ENCODE measurements at regions not wholly inside any gene's neighbourhood (a gene's known extent, or its start where the extent isn't known, plus 50 kb on each side); places are given as distances from the start of the nearest gene placed in this dataset.
"Not testable (repeated sequence)": the region's sequence is repeated elsewhere in the genome, so short reads cannot be mapped to it uniquely, and the experiment has no call there.

DNA sequence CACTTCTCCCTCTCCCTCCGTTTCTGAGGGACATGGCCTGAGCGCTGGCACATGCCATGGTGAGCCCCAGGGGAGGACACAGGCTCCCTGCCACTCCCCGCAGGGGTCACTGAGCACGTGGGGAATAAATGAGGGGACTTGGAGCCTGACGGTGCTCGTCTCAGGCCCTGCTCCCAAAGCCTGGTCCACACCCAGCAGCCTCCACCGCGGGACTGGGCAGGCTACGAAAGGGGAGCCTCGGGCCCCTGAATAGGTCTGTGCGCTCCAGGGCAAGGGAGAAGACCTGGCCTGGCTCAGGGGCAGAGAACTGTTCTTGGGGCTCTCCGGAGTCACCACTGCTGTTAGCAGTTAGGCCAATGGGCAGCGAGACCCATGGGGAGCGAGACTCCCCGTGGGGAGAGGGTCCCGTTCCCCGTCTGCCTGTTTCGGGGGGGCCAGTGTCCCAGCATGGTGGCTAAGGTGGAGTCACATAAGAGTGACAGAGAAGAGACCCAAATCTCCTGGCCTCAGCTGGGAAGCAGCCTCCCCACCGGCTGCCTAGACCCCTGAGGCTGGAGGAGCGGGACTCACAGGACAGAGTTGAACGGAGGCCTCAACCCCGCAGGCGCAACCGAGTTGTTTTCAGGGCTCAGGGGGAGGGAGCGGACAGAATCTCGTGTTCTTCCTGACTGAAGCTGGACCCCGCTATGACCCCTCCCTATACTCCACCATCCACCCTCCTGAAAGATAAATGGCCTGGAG is 329.8 kb upstream of the SFSWAP start:
- DNase-seq = no peak

DNA sequence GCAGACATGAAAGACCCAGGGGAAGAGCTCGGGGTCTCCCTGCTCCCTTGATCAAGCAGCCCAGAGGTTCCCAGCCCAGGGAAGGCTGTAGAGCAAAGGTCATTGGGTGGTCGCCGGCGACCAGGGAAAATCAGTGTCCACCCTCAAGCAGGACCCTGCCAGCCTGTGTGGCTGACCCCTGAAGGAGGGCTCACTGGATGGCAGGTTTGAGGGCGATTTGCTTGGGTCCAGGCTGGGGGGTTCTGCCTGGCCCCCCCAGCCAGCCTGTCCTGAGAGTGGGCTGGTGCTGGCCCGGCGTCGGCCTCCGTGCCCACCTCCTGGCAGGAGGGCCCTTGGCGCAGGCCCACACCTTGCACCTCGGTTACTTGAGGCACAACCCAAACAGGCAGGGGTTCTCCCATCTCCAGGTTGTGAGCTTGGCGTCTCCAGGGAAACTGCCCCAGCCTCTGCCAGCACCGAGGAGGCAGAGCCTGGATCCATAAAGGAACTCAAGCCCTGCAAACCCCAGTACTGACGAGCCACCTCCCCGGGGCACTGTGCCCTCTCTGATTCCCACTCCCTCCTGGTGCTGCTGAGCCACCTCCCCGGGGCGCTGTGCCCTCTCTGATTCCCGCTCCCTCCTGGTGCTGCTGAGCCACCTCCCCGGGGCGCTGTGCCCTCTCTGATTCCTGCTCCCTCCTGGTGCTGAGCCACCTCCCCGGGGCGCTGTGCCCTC is 329.0 kb upstream of the SFSWAP start:
- DNase-seq = no peak

DNA sequence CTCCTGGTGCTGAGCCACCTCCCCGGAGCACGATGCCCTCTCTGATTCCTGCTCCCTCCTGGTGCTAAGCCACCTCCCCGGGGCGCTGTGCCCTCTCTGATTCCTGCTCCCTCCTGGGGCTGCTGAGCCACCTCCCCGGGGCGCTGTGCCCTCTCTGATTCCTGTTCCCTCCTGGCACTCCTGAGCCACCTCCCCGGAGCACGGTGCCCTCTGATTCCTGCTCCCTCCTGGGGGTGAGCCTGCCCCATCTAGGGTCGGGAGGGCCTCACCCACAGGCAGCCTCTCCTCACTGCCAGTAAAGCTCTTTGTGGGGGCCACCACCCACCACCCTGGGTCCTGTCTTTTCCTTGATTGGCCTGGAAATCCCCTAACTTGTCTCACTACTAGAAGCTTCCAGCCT is 327.6 kb upstream of the SFSWAP start:
- no peak for DNase-seq

DNA sequence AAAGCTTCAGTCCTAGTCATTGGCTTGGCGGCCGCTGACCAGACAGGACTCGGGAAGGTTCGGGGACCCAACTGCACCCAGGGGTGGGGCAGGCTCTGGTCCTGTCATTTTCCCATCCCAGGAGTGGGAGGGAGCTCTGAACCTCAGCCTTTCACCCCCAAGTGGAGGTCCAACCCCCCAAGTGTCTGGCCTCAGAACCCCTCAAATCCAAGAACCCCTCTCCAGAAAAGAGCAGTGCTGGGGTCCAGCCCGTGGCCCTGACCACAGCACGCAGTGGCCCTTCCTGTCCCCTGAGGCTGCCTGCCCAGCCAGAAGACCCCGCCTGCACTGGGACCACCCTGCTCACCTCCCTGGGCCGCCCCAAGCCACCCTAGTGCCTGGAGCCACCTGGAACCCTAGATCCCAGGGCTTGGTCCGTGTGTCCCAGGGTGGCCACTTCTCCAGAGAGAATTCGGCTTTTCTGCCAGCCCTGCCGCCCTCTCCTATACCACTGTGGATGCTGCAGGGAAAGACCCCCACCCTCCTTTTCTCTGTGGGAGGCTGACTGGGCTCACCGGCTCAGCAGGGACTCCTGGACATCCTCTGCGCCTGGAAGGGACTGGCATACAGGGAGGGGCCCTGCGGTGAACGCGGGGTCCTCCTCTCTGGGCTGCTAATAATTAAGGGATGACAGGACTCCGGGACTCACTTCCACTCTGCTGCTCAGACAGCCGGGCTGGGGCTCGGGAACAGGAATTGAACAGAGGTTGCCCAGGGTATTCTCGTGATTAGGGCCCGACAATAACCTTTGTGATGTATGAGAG is 326.9 kb upstream of the SFSWAP start:
- DNase-seq = no peak

DNA sequence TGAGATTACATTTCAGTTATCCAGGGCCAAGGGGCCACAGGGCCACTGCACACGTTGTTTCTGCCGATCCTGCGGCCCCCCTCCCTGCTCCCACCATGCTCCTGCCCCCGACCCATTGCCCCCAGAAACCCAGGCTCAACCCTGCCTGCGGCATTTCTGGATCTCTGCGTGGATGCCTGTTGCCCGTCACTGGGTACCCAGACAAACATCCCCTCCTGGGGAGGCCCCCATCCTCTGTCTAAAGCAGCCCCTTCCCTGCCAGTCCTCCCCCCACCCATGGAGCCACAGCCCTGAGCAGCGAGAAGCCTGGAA is 326.4 kb upstream of the SFSWAP start:
- no peak for DNase-seq

DNA sequence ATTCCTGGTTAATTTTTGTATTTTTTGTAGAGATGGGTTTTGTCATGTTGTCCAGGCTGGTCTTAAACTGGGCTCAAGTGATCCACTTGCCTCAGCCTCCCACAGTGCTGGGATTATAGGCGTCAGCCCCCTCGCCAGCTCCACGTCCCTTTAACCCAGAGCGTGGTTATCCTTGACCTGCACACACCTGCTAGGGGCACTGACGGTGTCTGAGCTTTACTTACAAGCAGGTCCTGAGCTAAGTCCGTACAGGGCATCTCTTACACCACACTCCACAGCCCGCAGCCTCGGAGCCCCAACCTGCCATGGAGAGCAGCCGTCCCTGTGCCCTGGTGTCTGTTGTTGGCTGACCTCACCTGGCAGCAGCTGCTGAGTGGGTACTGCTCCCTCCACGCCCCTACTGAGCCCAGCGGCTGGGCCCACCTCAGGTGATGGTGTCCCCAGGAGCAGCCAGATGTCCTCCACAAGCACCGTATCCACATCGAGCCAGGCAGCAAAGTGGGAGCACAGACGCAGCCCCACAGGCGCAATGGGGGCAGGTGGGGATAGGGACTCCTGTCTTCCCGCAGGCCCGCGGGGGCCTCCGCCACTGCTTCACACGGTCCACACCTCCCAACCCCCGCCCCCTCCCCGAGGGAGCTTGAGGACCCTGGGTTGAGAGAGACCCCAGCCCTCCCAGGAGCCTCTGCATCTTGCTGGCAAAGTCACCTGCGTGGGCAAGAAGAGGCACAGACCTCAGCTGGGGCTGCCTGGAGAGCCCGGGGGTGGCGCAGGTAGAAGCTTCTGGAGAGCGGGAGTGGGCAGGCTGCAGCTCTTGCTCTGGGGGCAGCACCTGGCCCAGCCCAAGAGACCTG is 325.4 kb upstream of the SFSWAP start:
- no peak for DNase-seq

DNA sequence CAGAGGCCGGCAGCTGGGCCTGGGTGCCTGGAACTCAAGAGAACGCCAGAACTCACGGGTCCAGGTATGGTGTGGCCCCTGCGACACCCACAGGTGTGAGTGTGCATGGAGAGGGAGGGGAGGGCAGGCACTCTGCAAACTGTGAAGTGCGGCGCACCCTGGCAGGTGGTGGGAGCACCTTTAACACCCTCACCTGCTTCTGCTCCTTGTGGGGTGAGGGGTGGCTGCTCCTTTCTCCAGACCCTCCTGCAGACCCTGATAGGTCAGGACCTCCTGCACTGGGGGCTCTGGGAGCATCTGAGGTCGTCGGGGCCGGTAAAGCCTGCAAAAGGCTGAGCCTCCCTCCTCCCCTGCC is 324.7 kb upstream of the SFSWAP start:
- DNase-seq = no peak

DNA sequence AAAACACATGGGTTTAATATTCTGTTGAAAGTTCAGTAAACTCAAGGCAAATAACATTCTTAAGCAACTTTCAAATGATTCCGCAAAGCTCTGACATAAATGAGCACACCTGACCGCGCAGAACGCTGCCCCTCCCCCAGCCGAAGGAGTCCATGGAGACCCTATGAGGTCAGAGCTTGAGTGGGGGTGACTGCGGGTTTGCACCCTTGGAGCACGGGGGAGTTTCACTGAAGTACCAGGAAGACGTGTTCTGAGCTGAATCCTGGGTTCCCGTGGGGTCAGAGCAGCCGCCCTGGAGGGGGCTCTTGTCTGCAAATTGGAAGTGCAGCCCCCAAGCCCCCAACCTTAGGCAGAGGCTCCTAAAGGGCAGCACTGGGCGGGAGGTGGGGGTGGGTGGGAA is 324.1 kb upstream of the SFSWAP start:
- no peak for DNase-seq

DNA sequence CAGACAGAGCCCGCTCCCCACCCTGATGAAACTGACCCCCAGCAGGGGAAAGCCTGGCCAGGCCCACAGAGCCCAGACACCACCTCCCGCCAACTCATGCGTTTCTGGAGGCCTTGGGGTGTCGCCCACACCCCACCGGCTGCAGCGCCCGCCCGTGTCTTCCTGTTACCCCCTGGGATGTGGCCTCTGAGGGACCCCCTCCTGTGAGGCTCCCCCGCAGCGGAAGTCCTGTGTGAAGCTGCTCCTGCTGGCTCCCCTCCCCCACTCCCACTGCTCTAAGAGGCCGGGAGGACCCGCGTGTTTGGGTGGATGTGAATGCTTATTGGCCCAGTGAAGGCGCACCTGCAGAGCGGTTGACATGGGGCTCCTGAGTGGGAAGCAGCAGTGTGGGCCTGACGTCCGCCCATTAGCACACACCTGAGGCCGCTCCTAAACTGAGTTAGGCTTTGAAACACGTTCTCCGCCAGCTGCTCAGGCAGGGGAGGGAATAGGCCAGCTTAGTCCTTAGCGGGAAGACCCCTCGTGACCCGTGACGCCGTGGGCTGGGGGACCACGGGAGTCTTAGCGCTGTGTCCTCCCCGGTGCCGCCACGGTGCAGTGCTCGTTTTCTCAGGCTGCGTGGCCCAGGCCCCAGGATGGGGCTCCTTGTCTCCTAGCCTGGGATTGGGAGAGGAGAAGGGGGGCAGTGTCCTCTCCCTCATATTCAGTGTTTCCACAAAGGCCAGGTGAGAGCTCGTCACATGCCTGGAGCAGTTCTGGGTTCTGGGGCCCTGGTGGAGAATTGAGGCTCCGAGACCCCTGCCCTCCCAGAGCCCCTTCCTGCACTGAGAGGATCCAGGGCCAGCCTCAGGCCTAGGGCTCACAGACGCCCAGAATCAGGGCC is 323.4 kb upstream of the SFSWAP start:
- DNase-seq = no peak

DNA sequence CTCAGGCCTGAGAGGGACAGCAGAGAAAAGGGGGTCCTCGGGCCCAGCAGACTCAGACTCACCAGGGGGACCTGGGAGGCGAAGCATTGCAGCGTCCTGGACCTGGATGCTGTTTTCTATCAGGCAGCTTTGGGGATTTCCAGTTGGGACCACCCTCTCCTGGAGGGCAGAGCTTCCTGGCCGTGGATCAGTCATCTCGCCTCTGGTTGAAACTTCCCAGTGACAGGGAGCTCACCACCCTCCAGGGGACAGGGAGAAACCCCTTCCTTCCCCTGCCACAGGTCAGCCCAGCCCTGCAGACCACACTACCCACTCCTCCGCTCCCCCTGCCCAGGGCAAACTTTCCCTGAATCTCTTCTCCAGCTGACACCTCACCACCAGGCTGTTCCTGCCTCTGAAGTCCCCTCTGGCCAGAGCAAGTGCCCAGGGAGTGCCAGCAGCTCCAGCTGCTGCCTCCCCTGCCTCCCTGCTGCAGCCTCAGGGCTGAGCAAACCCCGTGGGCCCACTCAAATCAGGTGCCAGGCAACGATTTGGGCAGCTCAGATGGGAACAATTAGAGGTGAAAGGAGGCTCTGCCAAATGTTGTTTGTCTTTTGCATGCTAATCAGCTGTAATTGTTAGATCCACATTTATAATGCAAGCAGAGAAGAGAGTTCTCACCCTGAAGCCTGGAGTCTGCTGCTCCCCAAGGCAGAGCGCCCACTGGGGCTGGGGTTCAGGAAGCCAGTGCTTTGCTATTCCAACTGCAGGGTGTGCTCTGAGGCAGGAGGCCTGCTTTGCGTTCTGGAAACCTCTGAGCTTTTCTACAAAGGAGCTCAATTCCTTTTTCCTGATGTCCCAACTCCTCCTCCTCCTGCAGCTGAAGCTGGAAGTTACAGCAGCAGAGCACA is 322.5 kb upstream of the SFSWAP start:
- DNase-seq = not testable (repeated sequence)

DNA sequence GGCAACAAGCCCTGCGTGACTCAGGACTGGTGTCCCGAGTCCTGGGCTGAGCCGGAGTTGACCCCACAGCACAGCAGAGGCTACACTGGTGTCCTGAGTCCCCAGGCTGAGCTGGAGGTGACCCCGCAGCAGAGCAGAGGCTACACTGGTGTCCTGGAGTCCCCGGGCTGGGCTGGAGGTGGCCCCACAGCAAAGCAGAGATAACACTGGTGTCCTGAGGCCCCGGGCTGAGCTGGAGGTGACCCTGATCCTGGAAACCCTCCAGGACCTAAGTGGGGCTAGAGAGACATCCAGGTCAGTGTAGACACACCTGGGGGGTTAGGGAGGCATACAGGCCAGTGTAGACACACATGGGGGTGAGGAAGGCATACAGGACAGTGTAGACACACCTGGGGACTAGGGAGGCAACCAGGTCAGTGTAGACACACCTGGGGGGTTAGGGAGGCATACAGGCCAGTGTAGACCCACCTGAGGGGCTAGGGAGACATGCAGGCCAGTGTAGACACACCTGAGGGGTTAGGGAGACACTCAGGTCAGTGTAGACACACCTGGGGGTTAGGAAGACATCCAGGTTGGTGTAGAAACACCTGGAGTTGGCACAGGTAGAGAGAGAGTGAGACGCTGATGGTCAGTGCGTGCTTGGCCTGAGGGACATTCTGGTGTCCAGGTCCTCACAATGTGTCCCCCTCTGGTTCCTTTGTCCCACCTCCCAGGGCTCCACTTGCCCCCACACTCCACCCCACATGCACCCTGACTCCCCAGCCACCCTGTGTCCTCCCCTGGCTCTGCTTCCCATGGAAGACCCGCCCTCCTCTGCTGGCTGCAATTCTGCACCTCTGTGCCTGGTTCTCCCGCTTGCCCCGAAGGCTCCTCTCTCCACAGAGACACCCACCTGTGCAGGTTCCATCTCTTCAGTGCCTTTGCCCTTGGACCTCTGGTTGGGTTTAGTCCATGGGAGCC is 321.6 kb upstream of the SFSWAP start:
- no peak for DNase-seq

DNA sequence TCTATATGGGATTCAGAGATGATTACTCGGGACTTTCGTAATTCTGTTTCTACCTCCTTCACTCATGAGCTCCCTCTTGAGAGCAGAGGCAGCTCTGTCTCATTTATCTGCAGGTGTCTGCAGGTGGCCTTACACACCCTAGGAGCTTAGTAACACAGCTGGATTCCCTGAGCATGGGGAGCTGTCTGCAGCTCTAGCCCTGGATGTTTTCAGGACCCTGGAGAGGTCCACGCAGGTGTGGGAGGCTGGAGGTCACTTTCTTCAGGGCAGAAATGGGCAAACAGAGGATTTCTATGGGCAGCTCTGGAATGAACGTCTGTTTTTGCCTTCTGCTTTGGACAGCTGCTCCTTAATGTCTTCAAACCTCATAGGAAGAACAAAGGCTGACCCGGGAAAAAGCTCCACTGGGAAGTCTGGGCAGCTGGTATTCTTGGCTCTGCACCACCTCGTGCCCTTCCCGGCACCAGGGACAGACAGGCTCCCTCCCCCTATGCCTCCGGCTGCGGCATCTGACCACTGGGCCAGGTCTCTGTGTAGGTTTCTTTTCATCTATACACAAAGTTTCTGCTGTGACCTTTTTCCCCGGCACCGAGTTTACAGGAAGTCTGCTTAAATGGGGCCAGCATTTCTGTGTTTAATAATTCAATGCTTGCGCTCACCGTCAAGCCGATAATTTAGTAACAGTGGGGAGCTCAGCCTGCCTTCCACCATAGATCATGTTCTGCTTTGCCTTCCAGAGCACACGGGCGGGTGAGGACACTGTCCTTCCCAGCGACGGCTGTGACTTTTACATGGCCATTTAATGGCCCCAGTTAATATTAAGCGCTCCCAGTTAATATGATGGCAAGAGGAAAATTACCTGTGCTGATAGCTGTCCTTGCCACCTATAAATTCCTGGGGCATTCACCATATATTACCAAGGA is 320.2 kb upstream of the SFSWAP start:
- no peak for DNase-seq

DNA sequence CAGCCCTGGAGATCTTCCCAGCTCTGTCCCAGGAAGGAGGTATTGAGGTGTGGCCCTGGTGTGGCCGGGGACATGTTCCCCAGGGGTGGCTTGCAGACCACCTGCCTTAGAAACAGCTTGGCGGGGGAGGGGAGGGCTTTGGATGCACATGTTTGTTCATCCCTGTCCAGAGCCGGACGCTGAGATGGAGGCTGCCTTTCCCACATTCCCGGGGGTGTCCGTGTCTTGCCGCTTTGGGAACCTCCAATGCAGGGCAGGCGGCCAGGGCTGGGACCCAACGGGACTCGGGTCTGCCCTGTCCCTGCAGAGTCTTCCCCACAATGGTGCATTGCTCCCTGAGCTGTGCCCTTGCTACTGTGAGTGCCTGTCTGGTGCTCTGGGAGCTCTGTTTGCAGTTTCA is 319.5 kb upstream of the SFSWAP start:
- DNase-seq = no peak

DNA sequence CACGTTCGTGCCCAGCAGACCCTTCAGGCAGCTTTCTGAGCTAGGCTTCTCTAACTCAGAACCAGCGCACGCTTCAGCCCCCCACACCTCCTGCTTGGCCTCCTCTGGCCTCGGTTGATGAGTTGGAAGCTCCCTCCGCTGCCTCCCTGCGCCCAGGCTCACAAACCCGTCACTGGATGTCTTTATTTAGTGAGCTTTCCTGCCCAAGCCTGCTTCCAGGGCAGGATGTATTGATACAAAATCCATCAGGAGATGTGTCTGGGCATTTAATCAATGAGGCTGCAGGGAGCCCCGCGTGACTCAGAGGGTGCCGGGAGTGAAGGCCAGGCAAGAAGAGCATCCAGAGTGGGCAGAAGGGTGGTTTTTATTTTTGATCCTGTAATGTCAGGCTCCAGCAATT is 316.1 kb upstream of the SFSWAP start:
- not testable (repeated sequence) for DNase-seq

DNA sequence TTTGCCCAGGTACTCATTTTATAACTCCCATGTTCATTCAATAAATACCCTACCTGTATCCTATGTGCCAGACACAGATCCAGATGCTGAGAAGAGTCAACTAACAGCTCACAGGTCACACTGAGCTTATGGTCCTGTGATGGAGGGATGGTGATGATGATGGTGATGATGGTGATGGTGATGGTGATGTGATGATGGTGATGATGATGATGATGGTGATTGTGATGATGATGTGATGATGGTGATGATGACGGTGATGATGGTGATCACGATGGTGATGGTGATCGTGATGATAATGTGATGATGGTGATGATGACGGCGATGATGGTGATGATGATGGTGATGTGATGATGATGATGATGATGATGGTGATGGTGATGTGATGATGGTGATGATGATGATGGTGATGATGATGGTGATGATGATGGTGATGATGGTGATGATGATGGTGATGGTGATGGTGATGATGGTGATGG is 315.6 kb upstream of the SFSWAP start:
- DNase-seq = not testable (repeated sequence)

DNA sequence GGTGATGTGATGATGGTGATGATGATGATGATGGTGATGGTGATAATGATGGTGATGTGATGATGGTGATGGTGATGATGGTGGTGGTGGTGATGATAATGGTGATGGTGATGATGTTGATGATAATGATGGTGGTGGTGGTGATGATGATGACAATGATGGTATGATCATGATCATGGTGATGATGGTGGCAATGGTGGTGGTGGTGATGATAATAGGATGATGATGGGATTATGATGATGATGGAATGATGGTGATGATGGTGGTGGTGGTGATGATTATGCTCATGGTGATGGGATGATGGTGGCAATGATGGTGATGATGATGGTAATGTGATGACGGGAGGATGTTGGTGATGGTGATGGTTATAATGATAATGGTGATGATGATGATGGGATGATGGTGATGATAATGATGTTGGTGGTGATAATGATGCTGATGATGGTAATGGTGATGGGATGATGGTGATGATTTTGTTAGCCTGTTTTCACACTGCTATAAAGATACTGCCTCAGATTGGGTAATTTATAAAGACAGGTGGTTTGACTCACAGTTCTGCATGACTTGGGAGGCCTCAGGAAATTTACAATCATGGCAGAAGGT is 314.8 kb upstream of the SFSWAP start:
- no peak for DNase-seq

DNA sequence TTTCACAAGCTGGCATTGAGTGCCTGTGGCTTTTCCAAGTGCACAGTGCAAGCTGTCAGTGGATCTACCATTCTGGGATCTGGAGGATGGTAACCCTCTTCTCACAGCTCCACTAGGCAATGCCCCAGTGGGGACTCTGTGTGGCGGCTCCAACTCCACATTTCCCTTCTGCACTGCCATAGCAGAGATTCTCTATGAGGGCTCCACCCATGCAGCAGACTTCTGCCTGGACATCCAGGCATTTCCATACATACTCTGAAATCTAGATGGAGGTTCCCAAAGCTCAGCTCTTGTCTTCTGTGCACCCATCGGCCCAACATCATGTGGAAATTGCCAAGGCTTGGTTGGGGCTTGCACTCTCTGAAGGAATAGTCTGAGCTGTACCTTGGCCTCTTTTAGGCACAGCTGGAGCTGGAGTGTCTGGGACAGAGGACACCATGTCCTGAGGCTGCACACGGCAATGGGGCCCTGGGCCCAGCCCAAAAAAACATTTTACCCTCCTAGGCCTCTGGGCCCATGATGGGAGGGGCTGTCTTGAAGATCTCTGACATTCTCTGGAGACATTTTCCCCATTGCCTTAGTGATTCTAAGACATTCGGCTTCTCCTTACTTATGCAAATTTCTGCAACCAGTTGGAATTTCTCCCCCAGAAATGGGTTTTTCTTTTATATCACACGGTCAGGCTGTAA is 313.3 kb upstream of the SFSWAP start:
- DNase-seq = no peak

Data from activated naive CD4-positive, alpha-beta T cell (primary cell).